ENCODE measurements at regions not wholly inside any gene's neighbourhood (a gene's known extent, or its start where the extent isn't known, plus 50 kb on each side); places are given as distances from the start of the nearest gene placed in this dataset.

GRCh38 chr12:115691123-115691522 lies 586.4 kb downstream of the MED13L start:
- no peak overlapping the region for H3K4me3 ChIP-seq (ENCODE audit: low read length)
- no peaks in the 10 kb centered on the region for H3K27me3 ChIP-seq (ENCODE audit: insufficient read depth, low read depth, low read length)
- H3K4me2 ChIP-seq (ENCODE audit: low read length), result no peak overlapping the region
- no peaks in the 10 kb centered on the region for H3K9me3 ChIP-seq (ENCODE audit: low read length)
- H4K20me1 ChIP-seq (ENCODE audit: insufficient read depth), result no peaks in the 10 kb centered on the region
- no peak overlapping the region for H3K9ac ChIP-seq (ENCODE audit: low read length)
- H3K79me2 ChIP-seq (replicated peaks; ENCODE audit: insufficient read depth, low read length), result no peaks in the 10 kb centered on the region
- H3K36me3 ChIP-seq (ENCODE audit: insufficient read depth, low read length), result no peaks in the 10 kb centered on the region
- no peaks in the 10 kb centered on the region for H3F3A ChIP-seq (ENCODE audit: insufficient read depth, low read length, poor library complexity, severe bottlenecking)
- TF ChIP-seq RAD21 (conservative IDR thresholded peaks at IDR 0.05) (no peak), MXI1 (conservative IDR thresholded peaks at IDR 0.05; ENCODE audit: poor library complexity, severe bottlenecking) (no peak), EZH2 (IDR thresholded peaks at IDR 0.05; ENCODE audit: borderline replicate concordance, insufficient read depth, low read length, poor library complexity, severe bottlenecking) (no peak), EP300 (conservative IDR thresholded peaks at IDR 0.05; ENCODE audit: poor library complexity, severe bottlenecking) (no peak), TAF1 (IDR thresholded peaks at IDR 0.05; ENCODE audit: low read depth) (no peak), POLR2AphosphoS5 (IDR thresholded peaks at IDR 0.05) (no peak)
- H3K27ac ChIP-seq (ENCODE audit: low read length), result no peak overlapping the region
- no peak overlapping the region for H2AFZ ChIP-seq (ENCODE audit: low read depth, low read length)
- H3K9me2 ChIP-seq (ENCODE audit: insufficient read depth, low read length), result no peaks in the 10 kb centered on the region

- no peak for TF ChIP-seq EZH2 (IDR thresholded peaks at IDR 0.05; ENCODE audit: borderline replicate concordance, insufficient read depth, low read length, poor library complexity, severe bottlenecking)
- no peak for TF ChIP-seq RAD21 (conservative IDR thresholded peaks at IDR 0.05)
- no peak for TF ChIP-seq SMC3 (conservative IDR thresholded peaks at IDR 0.05; ENCODE audit: poor library complexity)
- no peak for TF ChIP-seq REST (IDR thresholded peaks at IDR 0.05; ENCODE audit: borderline replicate concordance)
- TF ChIP-seq MXI1 (conservative IDR thresholded peaks at IDR 0.05; ENCODE audit: poor library complexity, severe bottlenecking), result no peak
- TF ChIP-seq POLR2AphosphoS5 (IDR thresholded peaks at IDR 0.05), result no peak
- TF ChIP-seq TAF1 (IDR thresholded peaks at IDR 0.05; ENCODE audit: low read depth), result no peak
- TF ChIP-seq EP300 (conservative IDR thresholded peaks at IDR 0.05; ENCODE audit: poor library complexity, severe bottlenecking), result no peak
- no peak for TF ChIP-seq CTCF (IDR thresholded peaks at IDR 0.05; ENCODE audit: poor library complexity, severe bottlenecking)
- Histone ChIP-seq H3K27me3 (ENCODE audit: insufficient read depth, low read depth, low read length) (no peaks in the 10 kb centered on the region), H3K4me2 (ENCODE audit: low read length) (no peak overlapping the region), H2AFZ (ENCODE audit: low read depth, low read length) (no peak overlapping the region), H3K9me2 (ENCODE audit: insufficient read depth, low read length) (no peaks in the 10 kb centered on the region), H3K9ac (ENCODE audit: low read length) (no peak overlapping the region), H3K36me3 (ENCODE audit: insufficient read depth, low read length) (no peaks in the 10 kb centered on the region), H3K79me2 (replicated peaks; ENCODE audit: insufficient read depth, low read length) (no peaks in the 10 kb centered on the region), H3K9me3 (ENCODE audit: low read length) (no peaks in the 10 kb centered on the region), H3F3A (ENCODE audit: insufficient read depth, low read length, poor library complexity, severe bottlenecking) (no peaks in the 10 kb centered on the region), H3K4me3 (ENCODE audit: low read length) (no peak overlapping the region), H3K27ac (ENCODE audit: low read length) (no peak overlapping the region), H4K20me1 (ENCODE audit: insufficient read depth) (no peaks in the 10 kb centered on the region)
These were observed 590.4 kb downstream of the MED13L start for GRCh38 chr12:115687094-115687493.
